T-cell (primary cell): ENCODE measurements at regions not wholly inside any gene's neighbourhood (a gene's known extent, or its start where the extent isn't known, plus 50 kb on each side); places are given as distances from the start of the nearest gene placed in this dataset.

Experiments
- ATAC-seq, 4 experiments: fragments of 200-7000 bp in 3 of 4; fragments of 150-1000 bp in 1 of 4; cut with Tn5 transposase; replicated peaks in 1 of 4; 1 replicate in 3 of 4; 2 replicates in 1 of 4; pipeline ENCODE4 v1.10.0; 2021; ENCODE audit warnings: moderate library complexity in 3 of 4, mild to moderate bottlenecking in 2 of 4, moderate number of reproducible peaks in 1 of 4
- CTCF ChIA-PET, 2 donors: fragments of 300-600 bp; sonication (Branson Sonifier 250); formaldehyde crosslinking; loops; one replicate each; lab custom pipeline; 2022; ENCODE audit warnings: antibody characterized with exemption in 2 of 2; lab: Charles Lee
- POLR2A ChIA-PET, 2 donors: fragments of 300-600 bp; sonication (Branson Sonifier 250); formaldehyde crosslinking; loops; one replicate each; lab custom pipeline; 2022; ENCODE audit warnings: antibody characterized with exemption in 2 of 2; lab: Charles Lee
- DNase-seq, 35 experiments: peaks; one replicate each; pipeline versions ENCODE4 v3.0.0 to v3.0.0-alpha.2; 2013 to 2023
- H3K27ac ChIP-seq: one replicate; pipeline ENCODE4 v1.5.1; 2013; ENCODE audit warnings: low read length
- H3K27me3 ChIP-seq, 2 experiments: replicated peaks in 1 of 2; 1 replicate in 1 of 2; 2 replicates in 1 of 2; pipeline versions ENCODE4 v1.6.1 to v1.7.0; 2013; ENCODE audit warnings: low read length in 1 of 2, mixed read lengths in 1 of 2; ENCODE audit not compliant: control insufficient read depth in 2 of 2, insufficient read depth in 2 of 2; ENCODE audit errors: extremely low read depth in 1 of 2
- H3K36me3 ChIP-seq, 2 donors: 1 replicate in 1 of 2; 2 replicates in 1 of 2; pipeline versions ENCODE4 v1.6.1 to v1.7.0; 2013; ENCODE audit warnings: low read length in 1 of 2; ENCODE audit not compliant: control insufficient read depth in 2 of 2, insufficient read depth in 1 of 2; ENCODE audit errors: extremely low read depth in 1 of 2
- H3K4me1 ChIP-seq, 2 experiments: 1 replicate in 1 of 2; 2 replicates in 1 of 2; pipeline versions ENCODE4 v1.6.1 to v1.7.0; 2013; ENCODE audit warnings: low read length in 2 of 2, mixed read lengths in 1 of 2; ENCODE audit not compliant: insufficient read depth in 2 of 2, control insufficient read depth in 1 of 2; ENCODE audit errors: extremely low read depth in 1 of 2
- H3K4me3 ChIP-seq, 2 donors: 1 replicate in 1 of 2; 2 replicates in 1 of 2; pipeline versions ENCODE4 v1.5.1 to v1.7.0; 2013; ENCODE audit warnings: mild to moderate bottlenecking in 2 of 2, low read length in 1 of 2, moderate library complexity in 1 of 2; ENCODE audit not compliant: control insufficient read depth in 1 of 2; ENCODE audit errors: extremely low read depth in 1 of 2
- H3K9me3 ChIP-seq: 2 replicates; pipeline ENCODE4 v1.7.0; 2013
- H3K27ac Mint-ChIP-seq, 2 donors: one replicate each; pipeline ENCODE4 v1.8.0; 2020 to 2021; ENCODE audit warnings: mild to moderate bottlenecking in 2 of 2, mixed read lengths in 2 of 2
- H3K27me3 Mint-ChIP-seq, 2 donors: one replicate each; pipeline ENCODE4 v1.8.0; 2021 to 2022; ENCODE audit warnings: mixed read lengths in 2 of 2
- H3K36me3 Mint-ChIP-seq: one replicate; pipeline ENCODE4 v1.8.0; 2021; ENCODE audit warnings: mixed read lengths
- H3K4me1 Mint-ChIP-seq, 3 donors: one replicate each; pipeline ENCODE4 v1.8.0; 2020 to 2022; ENCODE audit warnings: mixed read lengths in 3 of 3, mild to moderate bottlenecking in 1 of 3
- H3K4me3 Mint-ChIP-seq, 3 donors: one replicate each; pipeline ENCODE4 v1.8.0; 2020 to 2022; ENCODE audit warnings: mild to moderate bottlenecking in 3 of 3, mixed read lengths in 3 of 3, moderate library complexity in 3 of 3
- H3K9me3 Mint-ChIP-seq, 3 donors: one replicate each; pipeline ENCODE4 v1.8.0; 2020 to 2022; ENCODE audit warnings: mixed read lengths in 3 of 3
- WGBS: methylation state at CpG from one replicate; pipeline ENCODE4 v1.1.5; 2013; ENCODE audit warnings: missing lambda C conversion rate; ENCODE audit not compliant: insufficient coverage; 5-methylcytosine and 5-hydroxymethylcytosine counted together

GRCh38 chr5:129363991-129364390 is 96.1 kb upstream of the ADAMTS19 start:
- Histone ChIP-seq H3K9me3 (peaks cover 3% of the 10 kb centered on the region), H3K27ac (no peak overlapping the region), H3K36me3 (no peaks in the 10 kb centered on the region), H3K4me3 (no peak overlapping the region), H3K4me1 (no peaks in the 10 kb centered on the region), H3K27me3 (no peaks in the 10 kb centered on the region)
- Mint-ChIP-seq H3K36me3 (no peaks in the 10 kb centered on the region), H3K27ac (no peak overlapping the region), H3K9me3 (peaks cover 0 to 26% (median 20%) of the 10 kb centered on the region in 3 donors), H3K4me1 (no peaks in the 10 kb centered on the region), H3K27me3 (no peaks in the 10 kb centered on the region), H3K4me3 (no peak overlapping the region)
- ChIA-PET POLR2A (no interaction called here), CTCF (no interaction called here)
- ATAC-seq (no peak), DNase-seq (no peak)

- WGBS: 0% methylated on average over 1 of the region's 1 CpG
- Histone ChIP-seq H3K36me3 (no peaks in the 10 kb centered on the region), H3K27ac (no peak overlapping the region), H3K9me3 (peaks cover 3% of the 10 kb centered on the region), H3K4me3 (no peak overlapping the region), H3K4me1 (no peaks in the 10 kb centered on the region), H3K27me3 (no peaks in the 10 kb centered on the region)
- Mint-ChIP-seq H3K4me3 (no peak overlapping the region), H3K27me3 (no peaks in the 10 kb centered on the region), H3K36me3 (no peaks in the 10 kb centered on the region), H3K9me3 (peaks cover 0 to 26% (median 13%) of the 10 kb centered on the region in 3 donors), H3K4me1 (no peaks in the 10 kb centered on the region), H3K27ac (no peak overlapping the region)
- ATAC-seq (no peak), DNase-seq (no peak)
- CTCF ChIA-PET: no interaction called here
- POLR2A ChIA-PET: no interaction called here
Measured at GRCh38 chr5:129367883-129368282, 92.2 kb upstream of the ADAMTS19 start.

GRCh38 chr5:129372025-129372424 is 88.1 kb upstream of the ADAMTS19 start:
- Histone ChIP-seq H3K4me3 (no peak overlapping the region), H3K36me3 (no peaks in the 10 kb centered on the region), H3K27me3 (no peaks in the 10 kb centered on the region), H3K4me1 (no peaks in the 10 kb centered on the region), H3K9me3 (no peaks in the 10 kb centered on the region), H3K27ac (no peak overlapping the region)
- Mint-ChIP-seq H3K36me3 (no peaks in the 10 kb centered on the region), H3K9me3 (peaks cover 0 to 13% (median 0%) of the 10 kb centered on the region in 3 donors), H3K27me3 (no peaks in the 10 kb centered on the region), H3K4me3 (no peak overlapping the region), H3K27ac (no peak overlapping the region), H3K4me1 (no peaks in the 10 kb centered on the region)
- no CpG with 5 or more reads among the region's 2 CpGs for WGBS
- no peak for DNase-seq
- no peak for ATAC-seq
- POLR2A ChIA-PET: no interaction called here
- CTCF ChIA-PET: no interaction called here

GRCh38 chr5:129377504-129377903 is 82.6 kb upstream of the ADAMTS19 start:
- Histone ChIP-seq H3K27me3 (no peaks in the 10 kb centered on the region), H3K9me3 (no peaks in the 10 kb centered on the region), H3K4me3 (no peak overlapping the region), H3K36me3 (no peaks in the 10 kb centered on the region), H3K4me1 (no peaks in the 10 kb centered on the region), H3K27ac (no peak overlapping the region)
- Mint-ChIP-seq H3K27me3 (no peaks in the 10 kb centered on the region), H3K27ac (no peak overlapping the region), H3K4me1 (no peaks in the 10 kb centered on the region), H3K9me3 (peaks cover 0 to 8% (median 0%) of the 10 kb centered on the region in 3 donors), H3K4me3 (no peak overlapping the region), H3K36me3 (no peaks in the 10 kb centered on the region)
- WGBS: no CpG with 5 or more reads among the region's 3 CpGs
- ATAC-seq (no peak), DNase-seq (no peak)
- POLR2A ChIA-PET: no interaction called here
- CTCF ChIA-PET: no interaction called here

- no peak overlapping the region for H3K27ac Mint-ChIP-seq
- no peaks in the 10 kb centered on the region for H3K9me3 ChIP-seq
- POLR2A ChIA-PET: no interaction called here
- H3K36me3 ChIP-seq: no peaks in the 10 kb centered on the region
- H3K4me1 ChIP-seq: no peaks in the 10 kb centered on the region
- no peaks in the 10 kb centered on the region for H3K36me3 Mint-ChIP-seq
- no peak overlapping the region for H3K27ac ChIP-seq
- H3K9me3 Mint-ChIP-seq: peaks cover 0 to 5% (median 0%) of the 10 kb centered on the region in 3 donors
- no peaks in the 10 kb centered on the region for H3K27me3 Mint-ChIP-seq
- H3K4me3 Mint-ChIP-seq: no peak overlapping the region
- H3K4me1 Mint-ChIP-seq: no peaks in the 10 kb centered on the region
- no peak overlapping the region for H3K4me3 ChIP-seq
- DNase-seq (no peak), ATAC-seq (no peak)
- WGBS: no CpG with 5 or more reads among the region's 2 CpGs
- CTCF ChIA-PET: no interaction called here
- H3K27me3 ChIP-seq: no peaks in the 10 kb centered on the region
Measured at GRCh38 chr5:129378961-129379360, 81.1 kb upstream of the ADAMTS19 start.

GRCh38 chr5:129379406-129379805 is 80.7 kb upstream of the ADAMTS19 start:
- Histone ChIP-seq H3K4me3 (no peak overlapping the region), H3K27me3 (no peaks in the 10 kb centered on the region), H3K4me1 (no peaks in the 10 kb centered on the region), H3K36me3 (no peaks in the 10 kb centered on the region), H3K9me3 (no peaks in the 10 kb centered on the region), H3K27ac (no peak overlapping the region)
- Mint-ChIP-seq H3K36me3 (no peaks in the 10 kb centered on the region), H3K9me3 (peaks cover 0 to 5% (median 0%) of the 10 kb centered on the region in 3 donors), H3K27ac (no peak overlapping the region), H3K4me3 (no peak overlapping the region), H3K27me3 (no peaks in the 10 kb centered on the region), H3K4me1 (no peaks in the 10 kb centered on the region)
- no peak for ATAC-seq
- ChIA-PET CTCF (no interaction called here), POLR2A (no interaction called here)
- WGBS: 60% methylated on average over 1 of the region's 4 CpGs
- DNase-seq: no peak

- DNase-seq (no peak), ATAC-seq (no peak)
- Histone ChIP-seq H3K36me3 (no peaks in the 10 kb centered on the region), H3K9me3 (no peaks in the 10 kb centered on the region), H3K4me1 (no peaks in the 10 kb centered on the region), H3K27ac (no peak overlapping the region), H3K27me3 (no peaks in the 10 kb centered on the region), H3K4me3 (no peak overlapping the region)
- Mint-ChIP-seq H3K27me3 (no peaks in the 10 kb centered on the region), H3K4me3 (no peak overlapping the region), H3K4me1 (no peaks in the 10 kb centered on the region), H3K36me3 (no peaks in the 10 kb centered on the region), H3K27ac (no peak overlapping the region), H3K9me3 (peaks cover 0 to 2% (median 0%) of the 10 kb centered on the region in 3 donors)
- WGBS: no CpG with 5 or more reads among the region's 1 CpG
- CTCF ChIA-PET: no interaction called here
- POLR2A ChIA-PET: no interaction called here
Measured at GRCh38 chr5:129382921-129383672, 77.0 kb upstream of the ADAMTS19 start.
